ENCODE measurements at regions not wholly inside any gene's neighbourhood (a gene's known extent, or its start where the extent isn't known, plus 50 kb on each side); places are given as distances from the start of the nearest gene placed in this dataset.

- Histone ChIP-seq H3K27ac (no peak overlapping the region), H3K36me3 (replicated peaks in 1 of 2) (no peaks in the 10 kb centered on the region), H3K4me3 (no peak overlapping the region), H3K4me1 (replicated peaks in 1 of 2) (no peaks in the 10 kb centered on the region), H3K9me3 (replicated peaks in 1 of 3) (peaks cover 0 to 5% (median 0%) of the 10 kb centered on the region in 3 donors), H3K27me3 (no peaks in the 10 kb centered on the region)
- 70 to 82% (median 79%) methylated on average over 6 of the region's 6 CpGs for WGBS, 4 donors
- intact Hi-C loops (cut with DNase I) = no loop called here
- no peak for TF ChIP-seq POLR2A (IDR thresholded peaks at IDR 0.05)
- TF ChIP-seq CTCF (IDR thresholded peaks at IDR 0.05) = no peak
- DNase-seq = no peak
Measured at GRCh38 chr12:13440844-13441243, 244.3 kb downstream of the EMP1 start.

- Histone ChIP-seq H3K4me3 (no peak overlapping the region), H3K9me3 (replicated peaks in 1 of 3) (no peaks in the 10 kb centered on the region), H3K27me3 (no peaks in the 10 kb centered on the region), H3K36me3 (replicated peaks in 1 of 2) (no peaks in the 10 kb centered on the region), H3K4me1 (replicated peaks in 1 of 2) (no peaks in the 10 kb centered on the region), H3K27ac (no peak overlapping the region)
- no peak for DNase-seq
- intact Hi-C loops (cut with DNase I) = no loop called here
- no peak for TF ChIP-seq CTCF (IDR thresholded peaks at IDR 0.05)
- TF ChIP-seq POLR2A (IDR thresholded peaks at IDR 0.05) = no peak
- WGBS, 4 donors = 83 to 89% (median 86%) methylated on average over 4 of the region's 4 CpGs
Measured at GRCh38 chr12:13437541-13437940, 241.0 kb downstream of the EMP1 start.

GRCh38 chr12:13436696-13437391 lies 240.3 kb downstream of the EMP1 start:
- Histone ChIP-seq H3K27ac (no peak overlapping the region), H3K27me3 (no peaks in the 10 kb centered on the region), H3K4me3 (no peak overlapping the region), H3K4me1 (replicated peaks in 1 of 2) (no peaks in the 10 kb centered on the region), H3K9me3 (replicated peaks in 1 of 3) (no peaks in the 10 kb centered on the region), H3K36me3 (replicated peaks in 1 of 2) (no peaks in the 10 kb centered on the region)
- DNase-seq = peak in 3 of 7 donors; percentile 6 to 26 (median 22)
- no peak for TF ChIP-seq CTCF (IDR thresholded peaks at IDR 0.05)
- TF ChIP-seq POLR2A (IDR thresholded peaks at IDR 0.05) = no peak
- WGBS, 4 donors = 72 to 74% (median 73%) methylated on average over 5 to 11 of the region's 11 CpGs
- intact Hi-C loops (cut with DNase I) = no loop called here

- H3K27me3 ChIP-seq = no peaks in the 10 kb centered on the region
- no peaks in the 10 kb centered on the region for H3K9me3 ChIP-seq (replicated peaks in 1 of 3)
- WGBS, 4 donors = 53 to 77% (median 63%) methylated on average over 2 of the region's 2 CpGs
- no peak for TF ChIP-seq CTCF (IDR thresholded peaks at IDR 0.05)
- no peak for TF ChIP-seq POLR2A (IDR thresholded peaks at IDR 0.05)
- no peak for DNase-seq
- H3K4me1 ChIP-seq (replicated peaks in 1 of 2) = no peaks in the 10 kb centered on the region
- H3K27ac ChIP-seq = no peak overlapping the region
- H3K4me3 ChIP-seq = no peak overlapping the region
- intact Hi-C loops (cut with DNase I) = no loop called here
- no peaks in the 10 kb centered on the region for H3K36me3 ChIP-seq (replicated peaks in 1 of 2)
Measured at GRCh38 chr12:13436182-13436581, 239.7 kb downstream of the EMP1 start.
